HepG2 (cell line): ENCODE measurements at regions not wholly inside any gene's neighbourhood (a gene's known extent, or its start where the extent isn't known, plus 50 kb on each side); places are given as distances from the start of the nearest gene placed in this dataset.

Source experiments
- ATAC-seq: fragments of 200-7000 bp; cut with Tn5 transposase; 3 replicates; pipeline ENCODE4 v1.9.1; 2020; ENCODE audit warnings: mild to moderate bottlenecking, moderate library complexity
- BruUV-seq: library from RNA; stranded (reverse); fragments of 400-500 nt; replicated peaks from 2 replicates; lab custom pipeline; 2021; lab: Mats Ljungman, UMichigan
- CTCF ChIA-PET: fragments of 300-600 bp; formaldehyde crosslinking; extraction: SDS; loops from one replicate; lab custom pipeline; 2021; ENCODE audit warnings: low total read pairs, inconsistent platforms, low intra/inter-chr PET ratio; lab: Yijun Ruan, JAX
- POLR2A ChIA-PET: fragments of 350-600 bp; sonication (Branson Sonifier 250); formaldehyde crosslinking; loops from one replicate; lab custom pipeline; 2020; ENCODE audit warnings: antibody characterized with exemption, inconsistent platforms; lab: Yijun Ruan, JAX
- DNase-seq: peaks from one replicate; pipeline ENCODE4 v3.0.0-alpha.2; 2015; ENCODE audit warnings: low spot score
- FAIRE-seq: peaks from 3 replicates; lab custom pipeline; 2011; peaks lifted over from hg19 to GRCh38; lab: Jason Lieb, UNC
- H2AFZ ChIP-seq: one replicate; pipeline ENCODE4 v1.6.1; 2011; ENCODE audit warnings: low read length, inconsistent platforms
- H3K27ac ChIP-seq: fragments of 300-600 bp; 3 replicates; pipeline ENCODE4 v1.8.0; 2011; ENCODE audit warnings: mixed run types, mild to moderate bottlenecking, mixed read lengths, low read length, inconsistent platforms; ENCODE audit not compliant: insufficient read depth; ENCODE audit errors: extremely low read length
- H3K27me3 ChIP-seq, 2 experiments: fragments of 200-600 bp in 1 of 2; 2 replicates in 1 of 2; 3 replicates in 1 of 2; pipeline versions ENCODE4 v1.6.0 to v1.8.0; 2011; ENCODE audit warnings: low read length in 2 of 2, mild to moderate bottlenecking in 2 of 2, moderate library complexity in 2 of 2, inconsistent platforms in 1 of 2; ENCODE audit not compliant: insufficient read depth in 2 of 2, control insufficient read depth in 1 of 2
- H3K36me3 ChIP-seq, 2 experiments: fragments of 200-600 bp in 1 of 2; replicated peaks in 1 of 2; 2 replicates in 1 of 2; 3 replicates in 1 of 2; pipeline versions ENCODE4 v1.5.1 to v1.8.0; 2011; ENCODE audit warnings: low read length in 2 of 2, inconsistent platforms in 1 of 2; ENCODE audit not compliant: insufficient read depth in 2 of 2, control insufficient read depth in 1 of 2
- H3K4me1 ChIP-seq: 2 replicates; pipeline ENCODE4 v1.5.1; 2012; ENCODE audit warnings: low read length, inconsistent platforms; ENCODE audit not compliant: insufficient read depth
- H3K4me2 ChIP-seq: 2 replicates; pipeline ENCODE4 v1.6.0; 2011; ENCODE audit warnings: low read depth, low read length, inconsistent platforms
- H3K4me3 ChIP-seq, 3 experiments: fragments of 200-600 bp in 1 of 3; sonication (generic), shearing (Covaris generic) in 1 of 3; replicated peaks in 1 of 3; 2 replicates each; pipeline ENCODE4 v1.5.1; 2011 to 2016; ENCODE audit warnings: low read length in 3 of 3, inconsistent platforms in 2 of 3, low read depth in 2 of 3, mild to moderate bottlenecking in 2 of 3, control low read depth in 1 of 3, mixed read lengths in 1 of 3; ENCODE audit not compliant: insufficient read depth in 1 of 3
- H3K79me2 ChIP-seq: one replicate; pipeline ENCODE4 v1.6.1; 2011; ENCODE audit warnings: low read length, inconsistent platforms; ENCODE audit not compliant: insufficient read depth
- H3K9ac ChIP-seq: 2 replicates; pipeline ENCODE4 v1.6.0; 2011; ENCODE audit warnings: mild to moderate bottlenecking, low read depth, low read length, inconsistent platforms; ENCODE audit not compliant: insufficient read depth
- H3K9me3 ChIP-seq: 2 replicates; pipeline ENCODE4 v1.5.1; 2012; ENCODE audit warnings: mild to moderate bottlenecking, low read length
- H4K20me1 ChIP-seq: 2 replicates; pipeline ENCODE4 v1.6.0; 2011; ENCODE audit warnings: inconsistent platforms, mild to moderate bottlenecking, low read length, moderate library complexity; ENCODE audit not compliant: insufficient read depth
- ETV5 ChIP-seq: IDR thresholded peaks from 2 replicates; pipeline ENCODE4 v1.6.1; 2018; ENCODE audit warnings: missing biosample characterization, missing genetic modification reagents, inconsistent platforms, borderline replicate concordance
- FOXJ3 ChIP-seq: sonication (generic); formaldehyde crosslinking; IDR thresholded peaks from 2 replicates; pipeline ENCODE4 v1.4.0; 2020; ENCODE audit warnings: missing genetic modification reagents, mild to moderate bottlenecking, borderline replicate concordance
- LCORL ChIP-seq, 2 experiments: fragments of 450-650 bp in 1 of 2; sonication (generic) in 1 of 2; formaldehyde crosslinking in 1 of 2; IDR thresholded peaks; 2 replicates each; pipeline versions ENCODE4 v1.5.0 to v1.6.1; 2017 to 2020; ENCODE audit warnings: antibody characterized with exemption in 1 of 2, missing genetic modification reagents in 1 of 2
- RFX5 ChIP-seq: IDR thresholded peaks from 2 replicates; pipeline ENCODE4 v1.6.1; 2011; ENCODE audit warnings: low read depth, low read length, improper control_type of control experiment
- SALL1 ChIP-seq: sonication (generic); formaldehyde crosslinking; IDR thresholded peaks from 2 replicates; pipeline ENCODE4 v1.8.0; 2022; ENCODE audit warnings: mild to moderate bottlenecking, missing genetic modification reagents
- ZNF136 ChIP-seq: sonication (generic); formaldehyde crosslinking; IDR thresholded peaks from 2 replicates; pipeline ENCODE4 v1.8.1; 2022; ENCODE audit warnings: low read depth, mild to moderate bottlenecking, moderate library complexity, missing genetic modification reagents
- WGBS: methylation state at CpG from one replicate; pipeline ENCODE4 v1.1.6; 2017; ENCODE audit warnings: low lambda C conversion rate; 5-methylcytosine and 5-hydroxymethylcytosine counted together
- in situ Hi-C: cut with HindIII; loops from 2 replicates; pipeline ENCODE4 v1.10.0; 2017; ENCODE audit warnings: low pct_unique_long_range_greater_than_20kb; ENCODE audit not compliant: extremely low pct_ligation_motif_present
- intact Hi-C: fragments of 100-400 bp; cut with micrococcal nuclease; formaldehyde crosslinking; loops from one replicate; pipeline ENCODE4 v1.10.0; 2022; ENCODE audit not compliant: unreplicated experiment
- TF ChIP-seq, protein P1 (sequence below): sonication (generic); formaldehyde crosslinking; IDR thresholded peaks from 2 replicates; pipeline ENCODE4 v1.9.0; 2021; ENCODE audit warnings: missing genetic modification reagents, mild to moderate bottlenecking, borderline replicate concordance
- TF ChIP-seq, protein P2 (sequence below): sonication (generic); formaldehyde crosslinking; IDR thresholded peaks from 2 replicates; pipeline ENCODE4 v1.8.1; 2023; ENCODE audit warnings: mild to moderate bottlenecking, missing genetic modification reagents, borderline replicate concordance
- TF ChIP-seq, protein P3 (sequence below): sonication (generic); formaldehyde crosslinking; IDR thresholded peaks from 2 replicates; pipeline ENCODE4 v1.8.0; 2022; ENCODE audit warnings: mild to moderate bottlenecking, missing genetic modification reagents; ENCODE audit not compliant: insufficient replicate concordance
- TF ChIP-seq, protein P4 (sequence below): sonication (generic); formaldehyde crosslinking; IDR thresholded peaks from 2 replicates; pipeline ENCODE4 v1.4.0; 2020; ENCODE audit warnings: missing genetic modification reagents

DNA sequence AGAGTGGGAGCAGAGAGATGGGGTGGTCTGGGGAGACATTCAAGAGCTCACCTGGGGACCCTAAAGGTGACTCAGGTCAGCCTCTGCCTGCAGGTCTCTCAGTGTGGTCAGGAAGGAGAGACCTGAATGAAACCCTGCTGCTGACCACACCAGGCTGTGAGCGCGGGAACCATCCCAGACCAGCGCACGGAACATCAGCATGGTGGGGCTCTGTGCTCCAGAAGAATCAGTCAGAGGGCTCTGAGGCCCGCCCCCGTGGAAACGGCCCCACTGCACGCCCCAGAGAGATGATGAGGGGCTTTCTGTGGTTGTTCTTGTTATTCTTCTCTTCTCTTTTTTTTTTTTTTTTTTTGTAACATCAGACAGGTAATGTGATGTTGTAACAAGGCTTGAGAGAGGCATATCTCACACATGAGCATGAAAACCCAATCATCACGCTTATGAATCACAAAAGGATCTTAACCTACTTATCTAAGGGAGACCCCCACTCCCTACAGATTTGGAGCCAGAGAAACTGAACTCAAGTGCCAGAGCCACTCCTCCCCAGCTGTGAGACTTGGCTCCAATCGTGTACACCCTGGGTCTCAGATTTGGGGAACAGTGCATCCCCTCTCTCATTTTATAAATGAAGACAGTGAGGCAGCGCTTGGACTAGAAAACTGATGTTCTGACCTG is 302.2 kb downstream of the EIPR1 start (continued):
- TF ChIP-seq, protein P1, sequence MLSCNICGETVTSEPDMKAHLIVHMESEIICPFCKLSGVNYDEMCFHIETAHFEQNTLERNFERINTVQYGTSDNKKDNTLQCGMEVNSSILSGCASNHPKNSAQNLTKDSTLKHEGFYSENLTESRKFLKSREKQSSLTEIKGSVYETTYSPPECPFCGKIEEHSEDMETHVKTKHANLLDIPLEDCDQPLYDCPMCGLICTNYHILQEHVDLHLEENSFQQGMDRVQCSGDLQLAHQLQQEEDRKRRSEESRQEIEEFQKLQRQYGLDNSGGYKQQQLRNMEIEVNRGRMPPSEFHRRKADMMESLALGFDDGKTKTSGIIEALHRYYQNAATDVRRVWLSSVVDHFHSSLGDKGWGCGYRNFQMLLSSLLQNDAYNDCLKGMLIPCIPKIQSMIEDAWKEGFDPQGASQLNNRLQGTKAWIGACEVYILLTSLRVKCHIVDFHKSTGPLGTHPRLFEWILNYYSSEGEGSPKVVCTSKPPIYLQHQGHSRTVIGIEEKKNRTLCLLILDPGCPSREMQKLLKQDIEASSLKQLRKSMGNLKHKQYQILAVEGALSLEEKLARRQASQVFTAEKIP (CRISPR knock-in tag): no peak
- TF ChIP-seq RFX5: no peak
- TF ChIP-seq, all 625 proteins: peak for 0

DNA sequence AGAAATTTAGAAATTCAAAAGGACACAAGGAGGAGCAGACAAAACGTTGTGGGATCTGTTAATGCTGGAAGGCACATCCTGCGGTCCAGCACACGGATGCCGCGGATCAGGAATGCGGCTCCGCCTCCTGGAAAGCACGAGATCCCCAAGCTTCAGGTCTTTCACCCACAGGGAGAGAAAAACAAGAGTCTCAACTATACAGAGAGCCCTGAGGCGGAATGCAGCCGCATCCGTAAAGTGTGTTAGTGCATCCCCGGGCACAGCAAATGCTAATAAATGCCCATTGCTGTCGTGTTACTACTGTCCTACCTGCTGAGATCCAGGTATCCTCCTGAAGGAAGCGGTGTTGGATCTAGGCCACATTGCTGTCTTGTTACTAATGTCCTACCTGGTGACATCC is 303.9 kb downstream of the EIPR1 start:
- intact Hi-C loops (no loop called here), in situ Hi-C loops (no loop called here)
- DNase-seq: no peak
- Histone ChIP-seq H3K9me3 (no peaks in the 10 kb centered on the region), H2AFZ (no peak overlapping the region), H3K9ac (no peak overlapping the region), H3K4me3 (no peak overlapping the region), H3K36me3 (no peaks in the 10 kb centered on the region), H3K79me2 (no peaks in the 10 kb centered on the region), H3K4me1 (no peaks in the 10 kb centered on the region), H3K4me2 (no peak overlapping the region), H3K27me3 (peaks cover 6 to 68% of the 10 kb centered on the region in 2 experiments; a peak in 4 of 5 replicates), H4K20me1 (no peaks in the 10 kb centered on the region), H3K27ac (no peak overlapping the region)
- ATAC-seq: no peak
- ChIA-PET POLR2A (no interaction called here), CTCF (no interaction called here)
- BruUV-seq: no TSS peak
- 34% methylated on average over 14 of the region's 14 CpGs for WGBS
- no peak for FAIRE-seq
- TF ChIP-seq, protein P2, sequence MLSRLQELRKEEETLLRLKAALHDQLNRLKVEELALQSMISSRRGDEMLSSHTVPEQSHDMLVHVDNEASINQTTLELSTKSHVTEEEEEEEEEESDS (CRISPR knock-in tag): no peak
- TF ChIP-seq FOXJ3 (CRISPR knock-in tag) (no peak), ETV5 (CRISPR knock-in tag) (no peak), LCORL (IDR thresholded peaks at IDR 0.05) (no peak), LCORL (CRISPR knock-in tag; IDR thresholded peaks at IDR 0.05) (no peak), SALL1 (no peak), ZNF136 (CRISPR knock-in tag) (no peak)
- TF ChIP-seq, protein P3, sequence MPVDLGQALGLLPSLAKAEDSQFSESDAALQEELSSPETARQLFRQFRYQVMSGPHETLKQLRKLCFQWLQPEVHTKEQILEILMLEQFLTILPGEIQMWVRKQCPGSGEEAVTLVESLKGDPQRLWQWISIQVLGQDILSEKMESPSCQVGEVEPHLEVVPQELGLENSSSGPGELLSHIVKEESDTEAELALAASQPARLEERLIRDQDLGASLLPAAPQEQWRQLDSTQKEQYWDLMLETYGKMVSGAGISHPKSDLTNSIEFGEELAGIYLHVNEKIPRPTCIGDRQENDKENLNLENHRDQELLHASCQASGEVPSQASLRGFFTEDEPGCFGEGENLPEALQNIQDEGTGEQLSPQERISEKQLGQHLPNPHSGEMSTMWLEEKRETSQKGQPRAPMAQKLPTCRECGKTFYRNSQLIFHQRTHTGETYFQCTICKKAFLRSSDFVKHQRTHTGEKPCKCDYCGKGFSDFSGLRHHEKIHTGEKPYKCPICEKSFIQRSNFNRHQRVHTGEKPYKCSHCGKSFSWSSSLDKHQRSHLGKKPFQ: no peak
- TF ChIP-seq, protein P4, sequence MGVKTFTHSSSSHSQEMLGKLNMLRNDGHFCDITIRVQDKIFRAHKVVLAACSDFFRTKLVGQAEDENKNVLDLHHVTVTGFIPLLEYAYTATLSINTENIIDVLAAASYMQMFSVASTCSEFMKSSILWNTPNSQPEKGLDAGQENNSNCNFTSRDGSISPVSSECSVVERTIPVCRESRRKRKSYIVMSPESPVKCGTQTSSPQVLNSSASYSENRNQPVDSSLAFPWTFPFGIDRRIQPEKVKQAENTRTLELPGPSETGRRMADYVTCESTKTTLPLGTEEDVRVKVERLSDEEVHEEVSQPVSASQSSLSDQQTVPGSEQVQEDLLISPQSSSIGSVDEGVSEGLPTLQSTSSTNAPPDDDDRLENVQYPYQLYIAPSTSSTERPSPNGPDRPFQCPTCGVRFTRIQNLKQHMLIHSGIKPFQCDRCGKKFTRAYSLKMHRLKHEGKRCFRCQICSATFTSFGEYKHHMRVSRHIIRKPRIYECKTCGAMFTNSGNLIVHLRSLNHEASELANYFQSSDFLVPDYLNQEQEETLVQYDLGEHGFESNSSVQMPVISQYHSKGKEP (CRISPR knock-in tag): no peak
